ENCODE measurements at regions not wholly inside any gene's neighbourhood (a gene's known extent, or its start where the extent isn't known, plus 50 kb on each side); places are given as distances from the start of the nearest gene placed in this dataset.

- no peaks in the 10 kb centered on the region for H3K9me1 ChIP-seq (ENCODE audit: control insufficient read depth, insufficient read depth, low read length)
- ChIA-PET POLR2A (no interaction called here), CTCF (ENCODE audit: low intra/inter-chr PET ratio) (no interaction called here)
- H3K27me3 ChIP-seq (ENCODE audit: control insufficient read depth in 2 of 2, insufficient read depth in 2 of 2, low read length in 2 of 2), result peaks cover 0 to 3% of the 10 kb centered on the region in 2 experiments; a peak in 1 of 5 replicates
- no peaks in the 10 kb centered on the region for H3K9me3 ChIP-seq (replicated peaks; ENCODE audit: control insufficient read depth, insufficient read depth, low read depth, low read length)
- no peak overlapping the region for H3K9ac ChIP-seq (ENCODE audit: insufficient read depth in 1 of 2, low read depth in 2 of 2, low read length in 2 of 2)
- BruUV-seq (replicated peaks), result no TSS peak
- intact Hi-C loops (cut with micrococcal nuclease) (no loop called here), in situ Hi-C loops (cut with MboI) (no loop called here)
- H4K20me1 ChIP-seq (replicated peaks; ENCODE audit: control insufficient read depth, insufficient read depth, low read length), result no peaks in the 10 kb centered on the region
- H3K4me3 ChIP-seq, result no peak overlapping the region
- no peak for TF ChIP-seq FOXO4 (CRISPR knock-in tag; IDR thresholded peaks at IDR 0.05)
- TF ChIP-seq TAF7 (tag; IDR thresholded peaks at IDR 0.05), result no peak
- no peak for TF ChIP-seq SIN3A (IDR thresholded peaks at IDR 0.05; ENCODE audit: borderline replicate concordance in 2 of 2, control insufficient read depth in 1 of 2, low read depth in 2 of 2, low read length in 2 of 2)
- no peak for TF ChIP-seq ILF3 (IDR thresholded peaks at IDR 0.05; ENCODE audit: borderline replicate concordance)
- TF ChIP-seq ZNF347 (CRISPR knock-in tag; IDR thresholded peaks at IDR 0.05; ENCODE audit: low read depth), result no peak
- FAIRE-seq (no peak), DNase-seq (ENCODE audit: extremely low read depth in 1 of 4, low spot score in 3 of 4) (no peak), ATAC-seq (no peak)
- no peak overlapping the region for H3K27ac ChIP-seq (ENCODE audit: extremely low read depth, low read depth, low read length)
- H2AFZ ChIP-seq (ENCODE audit: low read depth, low read length), result no peak overlapping the region
- WGBS (ENCODE audit: insufficient coverage, low coverage, missing lambda C conversion rate), result 0% methylated on average over 3 of the region's 3 CpGs
- no peak overlapping the region for H3K4me2 ChIP-seq (ENCODE audit: insufficient read depth, low read length)
- no peaks in the 10 kb centered on the region for H3K79me2 ChIP-seq (ENCODE audit: control insufficient read depth, insufficient read depth, low read length)
- no peaks in the 10 kb centered on the region for H3K4me1 ChIP-seq (replicated peaks in 1 of 2; ENCODE audit: control insufficient read depth in 2 of 2, insufficient read depth in 2 of 2, low read length in 2 of 2)
- H3K36me3 ChIP-seq (ENCODE audit: control insufficient read depth, insufficient read depth, low read length), result no peaks in the 10 kb centered on the region
Measured at GRCh38 chr18:75556841-75557240, 129.3 kb upstream of the SMIM21 start.

Measured in K562 (cell line).